ENCODE measurements at regions not wholly inside any gene's neighbourhood (a gene's known extent, or its start where the extent isn't known, plus 50 kb on each side); places are given as distances from the start of the nearest gene placed in this dataset.
A peak's percentile ranks its signal among the peaks of the same experiment; 100 is the strongest.
"Not testable (repeated sequence)": the region's sequence is repeated elsewhere in the genome, so short reads cannot be mapped to it uniquely, and the experiment has no call there.

GRCh38 chr10:59025981-59026765 lies 150.3 kb upstream of the PHYHIPL start:
- H3K9me3 ChIP-seq (replicated peaks in 1 of 11) = peaks cover 0 to 8% (median 0%) of the 10 kb centered on the region in 11 experiments; a peak in 4 of 22 replicates
- H3K4me3 ChIP-seq = no peak overlapping the region
- no peaks in the 10 kb centered on the region for H3K36me3 ChIP-seq
- peaks cover 0 to 11% (median 10%) of the 10 kb centered on the region in 10 experiments; a peak in 18 of 20 replicates for H3K4me1 ChIP-seq
- no peak overlapping the region for H3K9ac ChIP-seq
- H3K27ac ChIP-seq = peak overlapping the region in 1 of 11 experiments; percentile 38; a peak in 3 of 22 replicates
- H4K20me1 ChIP-seq = no peaks in the 10 kb centered on the region
- H3K4me2 ChIP-seq = peak overlapping the region in 10 of 11 experiments; percentile 38 to 61 (median 52); a peak in 17 of 22 replicates
- TF ChIP-seq Cebpa-rat (IDR thresholded peaks at IDR 0.05) = no peak
- H3K27me3 ChIP-seq = no peaks in the 10 kb centered on the region

GRCh38 chr10:59027975-59028655 lies 148.3 kb upstream of the PHYHIPL start:
- Histone ChIP-seq H3K9ac (no peak overlapping the region), H3K4me3 (no peak overlapping the region), H3K27ac (no peak overlapping the region), H3K9me3 (replicated peaks in 1 of 11) (peaks cover 0 to 8% (median 0%) of the 10 kb centered on the region in 11 experiments; a peak in 4 of 22 replicates), H3K4me1 (peaks cover 0 to 11% (median 10%) of the 10 kb centered on the region in 10 experiments; a peak in 18 of 20 replicates), H3K36me3 (no peaks in the 10 kb centered on the region), H3K4me2 (no peak overlapping the region), H3K27me3 (no peaks in the 10 kb centered on the region), H4K20me1 (no peaks in the 10 kb centered on the region)
- TF ChIP-seq Cebpa-rat (IDR thresholded peaks at IDR 0.05) = no peak

GRCh38 chr10:59033622-59034021 lies 142.8 kb upstream of the PHYHIPL start:
- Histone ChIP-seq H3K27me3 (no peaks in the 10 kb centered on the region), H3K4me2 (no peak overlapping the region), H3K36me3 (no peaks in the 10 kb centered on the region), H3K9ac (no peak overlapping the region), H4K20me1 (no peaks in the 10 kb centered on the region), H3K4me1 (no peaks in the 10 kb centered on the region), H3K9me3 (replicated peaks in 1 of 11) (no peaks in the 10 kb centered on the region; a peak in 3 of 22 replicates), H3K4me3 (no peak overlapping the region), H3K27ac (no peak overlapping the region)
- TF ChIP-seq Cebpa-rat (IDR thresholded peaks at IDR 0.05) = no peak

GRCh38 chr10:59036311-59037017 lies 140.0 kb upstream of the PHYHIPL start:
- Histone ChIP-seq H4K20me1 (no peaks in the 10 kb centered on the region), H3K4me3 (no peak overlapping the region), H3K9me3 (replicated peaks in 1 of 11) (no peaks in the 10 kb centered on the region), H3K27ac (no peak overlapping the region), H3K36me3 (no peaks in the 10 kb centered on the region), H3K27me3 (no peaks in the 10 kb centered on the region), H3K9ac (no peak overlapping the region), H3K4me1 (no peaks in the 10 kb centered on the region), H3K4me2 (no peak overlapping the region)
- no peak for TF ChIP-seq Cebpa-rat (IDR thresholded peaks at IDR 0.05)

- Histone ChIP-seq H4K20me1 (no peaks in the 10 kb centered on the region), H3K4me1 (no peaks in the 10 kb centered on the region), H3K4me2 (no peak overlapping the region), H3K9me3 (replicated peaks in 1 of 11) (no peaks in the 10 kb centered on the region), H3K9ac (no peak overlapping the region), H3K27ac (no peak overlapping the region), H3K4me3 (no peak overlapping the region), H3K27me3 (no peaks in the 10 kb centered on the region), H3K36me3 (no peaks in the 10 kb centered on the region)
- TF ChIP-seq Cebpa-rat (IDR thresholded peaks at IDR 0.05) = no peak
Observed at GRCh38 chr10:59037018-59037389, 139.4 kb upstream of the PHYHIPL start.

GRCh38 chr10:59037506-59037905 lies 138.9 kb upstream of the PHYHIPL start:
- Histone ChIP-seq H3K9ac (no peak overlapping the region), H3K4me2 (no peak overlapping the region), H3K4me3 (no peak overlapping the region), H3K27ac (no peak overlapping the region), H3K36me3 (no peaks in the 10 kb centered on the region), H3K27me3 (no peaks in the 10 kb centered on the region), H3K9me3 (replicated peaks in 1 of 11) (no peaks in the 10 kb centered on the region), H4K20me1 (no peaks in the 10 kb centered on the region), H3K4me1 (no peaks in the 10 kb centered on the region)
- no peak for TF ChIP-seq Cebpa-rat (IDR thresholded peaks at IDR 0.05)

GRCh38 chr10:59043358-59043757 lies 133.1 kb upstream of the PHYHIPL start:
- H3K9me3 ChIP-seq (replicated peaks in 1 of 11); H4K20me1 ChIP-seq; H3K27ac ChIP-seq; H3K4me1 ChIP-seq; H3K4me2 ChIP-seq; H3K9ac ChIP-seq; H3K4me3 ChIP-seq; H3K27me3 ChIP-seq; H3K36me3 ChIP-seq: not testable (repeated sequence)

- TF ChIP-seq Cebpa-rat (IDR thresholded peaks at IDR 0.05) = no peak
- Histone ChIP-seq H3K27ac (no peak overlapping the region), H3K4me3 (no peak overlapping the region), H4K20me1 (no peaks in the 10 kb centered on the region), H3K9ac (no peak overlapping the region), H3K4me2 (no peak overlapping the region), H3K9me3 (replicated peaks in 1 of 11) (peaks cover 0 to 12% (median 6%) of the 10 kb centered on the region in 11 experiments; a peak in 5 of 22 replicates), H3K27me3 (no peaks in the 10 kb centered on the region), H3K4me1 (peaks cover 0 to 10% (median 7%) of the 10 kb centered on the region in 10 experiments; a peak in 6 of 20 replicates), H3K36me3 (no peaks in the 10 kb centered on the region)
Observed at GRCh38 chr10:59047180-59047579, 129.3 kb upstream of the PHYHIPL start.

GRCh38 chr10:59047957-59048618 lies 128.4 kb upstream of the PHYHIPL start:
- H3K9ac ChIP-seq = no peak overlapping the region
- H4K20me1 ChIP-seq = no peaks in the 10 kb centered on the region
- H3K9me3 ChIP-seq (replicated peaks in 1 of 11) = peaks cover under 1 to 17% (median 6%) of the 10 kb centered on the region in 11 experiments; a peak in 11 of 22 replicates
- no peak overlapping the region for H3K27ac ChIP-seq
- no peaks in the 10 kb centered on the region for H3K36me3 ChIP-seq
- H3K4me2 ChIP-seq = no peak overlapping the region
- H3K4me1 ChIP-seq = peaks cover 0 to 10% (median 7%) of the 10 kb centered on the region in 10 experiments; a peak in 6 of 20 replicates
- no peak for TF ChIP-seq Cebpa-rat (IDR thresholded peaks at IDR 0.05)
- no peaks in the 10 kb centered on the region for H3K27me3 ChIP-seq
- H3K4me3 ChIP-seq = no peak overlapping the region

- H3K4me2 ChIP-seq, H3K27ac ChIP-seq, H3K27me3 ChIP-seq, H3K4me3 ChIP-seq, H3K4me1 ChIP-seq, H3K36me3 ChIP-seq, H3K9ac ChIP-seq, H4K20me1 ChIP-seq: not testable (repeated sequence)
- H3K9me3 ChIP-seq (replicated peaks in 1 of 11) = peaks cover 5 to 26% (median 12%) of the 10 kb centered on the region in 11 experiments; a peak in 12 of 22 replicates
Observed at GRCh38 chr10:59053502-59053901, 122.9 kb upstream of the PHYHIPL start.

All from BLaER1 treated with 17β-estradiol and CSF1 and Interleukin-3, amounts not matched to agents 10 nM and 100 nM (cell line).